MM.1S (cell line): ENCODE measurements at regions not wholly inside any gene's neighbourhood (a gene's known extent, or its start where the extent isn't known, plus 50 kb on each side); places are given as distances from the start of the nearest gene placed in this dataset.

ENCODE experiments used
- CTCF ChIP-seq: fragments of 300-600 bp; sonication (generic); IDR thresholded peaks from 2 replicates; pipeline ENCODE4 v1.5.1; 2016; ENCODE audit warnings: antibody characterized with exemption, low read length, mixed read lengths
- EZH2phosphoT487 ChIP-seq: fragments of 300-600 bp; sonication (generic); IDR thresholded peaks from 2 replicates; pipeline ENCODE4 v1.6.1; 2018; ENCODE audit warnings: antibody characterized with exemption, low read length

- TF ChIP-seq CTCF (no peak), EZH2phosphoT487 (no peak)
Measured at GRCh38 chr14:43778937-43779639, 728.0 kb downstream of the FSCB start.
